ENCODE measurements at regions not wholly inside any gene's neighbourhood (a gene's known extent, or its start where the extent isn't known, plus 50 kb on each side); places are given as distances from the start of the nearest gene placed in this dataset.

DNA sequence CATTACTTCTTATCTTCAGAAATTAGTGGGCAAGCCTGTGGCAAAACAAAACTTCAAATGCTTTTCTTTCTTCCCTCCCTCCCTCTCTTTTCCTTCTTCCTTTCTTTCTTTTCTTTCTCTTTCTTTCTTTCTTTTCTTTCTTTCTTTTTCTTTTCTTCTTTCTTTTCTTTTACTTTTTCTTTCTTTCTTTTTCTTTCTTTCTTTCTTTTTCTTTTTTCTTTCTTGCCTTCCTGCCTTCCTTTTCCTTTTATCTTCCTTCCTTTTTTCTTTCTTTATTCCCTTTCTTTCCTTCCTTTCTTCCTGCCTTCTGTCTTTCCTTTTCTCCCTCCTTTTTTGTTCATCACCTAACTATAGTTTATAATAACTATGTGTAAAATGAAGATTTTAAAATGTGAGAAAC lies 295.1 kb downstream of the SMOC2 start:
- Histone ChIP-seq H3K79me2 (ENCODE audit: low read length) (no peaks in the 10 kb centered on the region), H3K36me3 (replicated peaks; ENCODE audit: insufficient read depth, low read length) (no peaks in the 10 kb centered on the region), H3K4me3 (ENCODE audit: low read length) (no peak overlapping the region), H4K20me1 (ENCODE audit: insufficient read depth, low read length) (no peaks in the 10 kb centered on the region), H3F3A (ENCODE audit: insufficient read depth, low read length) (no peaks in the 10 kb centered on the region), H3K4me2 (ENCODE audit: low read depth, low read length) (no peak overlapping the region), H2AFZ (ENCODE audit: low read length) (no peak overlapping the region), H3K9me2 (replicated peaks; ENCODE audit: insufficient read depth, low read length) (no peaks in the 10 kb centered on the region), H3K9me3 (replicated peaks; ENCODE audit: insufficient read depth, low read length) (no peaks in the 10 kb centered on the region), H3K27me3 (replicated peaks; ENCODE audit: insufficient read depth, low read length) (no peaks in the 10 kb centered on the region), H3K4me1 (ENCODE audit: low read length) (no peaks in the 10 kb centered on the region), H3K9ac (ENCODE audit: low read length) (no peak overlapping the region), H3K27ac (ENCODE audit: low read length) (no peak overlapping the region)
- DNase-seq, result no peak
- no peak for TF ChIP-seq EZH2phosphoT487 (IDR thresholded peaks at IDR 0.05; ENCODE audit: low read length)
- TF ChIP-seq EZH2 (optimal IDR thresholded peaks at IDR 0.05; ENCODE audit: low read depth, low read length), result no peak
- TF ChIP-seq, protein P1, sequence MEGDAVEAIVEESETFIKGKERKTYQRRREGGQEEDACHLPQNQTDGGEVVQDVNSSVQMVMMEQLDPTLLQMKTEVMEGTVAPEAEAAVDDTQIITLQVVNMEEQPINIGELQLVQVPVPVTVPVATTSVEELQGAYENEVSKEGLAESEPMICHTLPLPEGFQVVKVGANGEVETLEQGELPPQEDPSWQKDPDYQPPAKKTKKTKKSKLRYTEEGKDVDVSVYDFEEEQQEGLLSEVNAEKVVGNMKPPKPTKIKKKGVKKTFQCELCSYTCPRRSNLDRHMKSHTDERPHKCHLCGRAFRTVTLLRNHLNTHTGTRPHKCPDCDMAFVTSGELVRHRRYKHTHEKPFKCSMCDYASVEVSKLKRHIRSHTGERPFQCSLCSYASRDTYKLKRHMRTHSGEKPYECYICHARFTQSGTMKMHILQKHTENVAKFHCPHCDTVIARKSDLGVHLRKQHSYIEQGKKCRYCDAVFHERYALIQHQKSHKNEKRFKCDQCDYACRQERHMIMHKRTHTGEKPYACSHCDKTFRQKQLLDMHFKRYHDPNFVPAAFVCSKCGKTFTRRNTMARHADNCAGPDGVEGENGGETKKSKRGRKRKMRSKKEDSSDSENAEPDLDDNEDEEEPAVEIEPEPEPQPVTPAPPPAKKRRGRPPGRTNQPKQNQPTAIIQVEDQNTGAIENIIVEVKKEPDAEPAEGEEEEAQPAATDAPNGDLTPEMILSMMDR (IDR thresholded peaks at IDR 0.05; ENCODE audit: low read length), result no peak

DNA sequence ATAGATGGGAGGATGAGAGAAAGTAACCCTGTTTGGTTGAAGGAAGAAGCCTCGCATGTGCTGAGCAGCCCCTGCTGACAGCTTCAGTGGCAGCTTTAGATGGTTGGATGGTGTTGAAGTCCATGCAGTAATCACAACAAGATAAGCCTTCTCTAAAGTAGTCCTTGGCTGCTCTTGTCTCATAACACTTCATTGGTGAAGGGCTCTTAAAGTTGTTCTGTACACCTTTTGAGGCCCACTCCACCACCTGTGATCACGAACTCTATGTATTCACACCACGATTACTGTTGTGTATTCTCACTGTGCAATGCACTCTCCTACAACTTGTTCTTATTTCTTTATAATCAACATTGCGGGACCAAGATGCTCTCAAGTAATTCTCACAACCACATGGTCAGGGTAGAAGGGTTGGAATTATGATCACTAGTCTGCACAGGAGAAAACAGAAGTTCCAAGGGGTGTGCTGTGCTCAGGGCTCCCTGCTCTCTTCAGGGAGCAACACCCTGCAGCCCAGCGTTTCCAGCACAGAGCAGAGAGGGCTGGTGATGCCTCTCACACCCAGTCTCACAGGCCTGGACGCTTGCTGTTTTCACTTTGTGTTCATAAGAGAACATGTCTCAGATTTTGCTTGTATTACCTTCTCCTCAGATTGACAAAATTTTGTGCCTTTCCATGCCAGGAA lies 294.4 kb downstream of the SMOC2 start:
- no peaks in the 10 kb centered on the region for H3F3A ChIP-seq (ENCODE audit: insufficient read depth, low read length)
- no peaks in the 10 kb centered on the region for H4K20me1 ChIP-seq (ENCODE audit: insufficient read depth, low read length)
- DNase-seq, result no peak
- H3K9me2 ChIP-seq (replicated peaks; ENCODE audit: insufficient read depth, low read length), result no peaks in the 10 kb centered on the region
- no peak overlapping the region for H3K4me3 ChIP-seq (ENCODE audit: low read length)
- no peaks in the 10 kb centered on the region for H3K9me3 ChIP-seq (replicated peaks; ENCODE audit: insufficient read depth, low read length)
- H3K4me2 ChIP-seq (ENCODE audit: low read depth, low read length), result no peak overlapping the region
- H2AFZ ChIP-seq (ENCODE audit: low read length), result no peak overlapping the region
- H3K9ac ChIP-seq (ENCODE audit: low read length), result no peak overlapping the region
- no peaks in the 10 kb centered on the region for H3K4me1 ChIP-seq (ENCODE audit: low read length)
- TF ChIP-seq, protein P1 (IDR thresholded peaks at IDR 0.05; ENCODE audit: low read length), result no peak
- TF ChIP-seq EZH2phosphoT487 (IDR thresholded peaks at IDR 0.05; ENCODE audit: low read length), result no peak
- TF ChIP-seq EZH2 (optimal IDR thresholded peaks at IDR 0.05; ENCODE audit: low read depth, low read length), result no peak
- no peak overlapping the region for H3K27ac ChIP-seq (ENCODE audit: low read length)
- no peaks in the 10 kb centered on the region for H3K79me2 ChIP-seq (ENCODE audit: low read length)
- H3K36me3 ChIP-seq (replicated peaks; ENCODE audit: insufficient read depth, low read length), result no peaks in the 10 kb centered on the region
- H3K27me3 ChIP-seq (replicated peaks; ENCODE audit: insufficient read depth, low read length), result no peaks in the 10 kb centered on the region

DNA sequence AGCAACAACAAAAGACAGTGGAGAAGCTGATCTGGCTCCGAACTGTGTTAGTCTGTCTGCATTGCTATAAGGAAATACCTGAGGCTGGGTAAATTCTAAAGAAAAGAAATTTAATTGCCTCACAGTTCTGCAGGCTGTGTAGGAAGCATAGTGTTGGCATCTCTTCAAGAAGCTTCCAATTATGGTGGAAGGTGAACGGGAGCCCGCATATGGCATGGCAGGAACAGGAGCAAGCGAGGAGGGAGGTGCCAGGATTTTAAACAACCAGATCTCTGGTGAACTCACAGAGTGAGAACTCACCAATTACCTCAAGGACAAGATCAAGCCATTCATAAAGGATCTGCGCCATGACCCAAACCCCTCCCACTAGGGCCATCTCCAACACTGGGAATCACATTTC lies 293.5 kb downstream of the SMOC2 start:
- no peaks in the 10 kb centered on the region for H3K4me1 ChIP-seq (ENCODE audit: low read length)
- H4K20me1 ChIP-seq (ENCODE audit: insufficient read depth, low read length), result no peaks in the 10 kb centered on the region
- no peaks in the 10 kb centered on the region for H3K9me2 ChIP-seq (replicated peaks; ENCODE audit: insufficient read depth, low read length)
- H3K27me3 ChIP-seq (replicated peaks; ENCODE audit: insufficient read depth, low read length), result no peaks in the 10 kb centered on the region
- H3K27ac ChIP-seq (ENCODE audit: low read length), result no peak overlapping the region
- H3K9ac ChIP-seq (ENCODE audit: low read length), result no peak overlapping the region
- no peak for DNase-seq
- H3K9me3 ChIP-seq (replicated peaks; ENCODE audit: insufficient read depth, low read length), result no peaks in the 10 kb centered on the region
- TF ChIP-seq, protein P1 (IDR thresholded peaks at IDR 0.05; ENCODE audit: low read length), result no peak
- TF ChIP-seq EZH2 (optimal IDR thresholded peaks at IDR 0.05; ENCODE audit: low read depth, low read length) (no peak), EZH2phosphoT487 (IDR thresholded peaks at IDR 0.05; ENCODE audit: low read length) (no peak)
- no peak overlapping the region for H3K4me2 ChIP-seq (ENCODE audit: low read depth, low read length)
- H2AFZ ChIP-seq (ENCODE audit: low read length), result no peak overlapping the region
- no peaks in the 10 kb centered on the region for H3F3A ChIP-seq (ENCODE audit: insufficient read depth, low read length)
- no peaks in the 10 kb centered on the region for H3K36me3 ChIP-seq (replicated peaks; ENCODE audit: insufficient read depth, low read length)
- no peak overlapping the region for H3K4me3 ChIP-seq (ENCODE audit: low read length)
- H3K79me2 ChIP-seq (ENCODE audit: low read length), result no peaks in the 10 kb centered on the region
